ENCODE measurements at regions not wholly inside any gene's neighbourhood (a gene's known extent, or its start where the extent isn't known, plus 50 kb on each side); places are given as distances from the start of the nearest gene placed in this dataset.
A peak's percentile ranks its signal among the peaks of the same experiment; 100 is the strongest.
"Not testable (repeated sequence)": the region's sequence is repeated elsewhere in the genome, so short reads cannot be mapped to it uniquely, and the experiment has no call there.

- not testable (repeated sequence) for H4K20me1 ChIP-seq, H3K4me1 ChIP-seq, H3K27me3 ChIP-seq, H3K27ac ChIP-seq, H3K9ac ChIP-seq, H3K4me2 ChIP-seq, H3K4me3 ChIP-seq, H3K9me3 ChIP-seq, H3K36me3 ChIP-seq
Observed at GRCh38 chr7:32722837-32723236, 168.7 kb downstream of the KBTBD2 start.

GRCh38 chr7:32694182-32694581 lies 197.4 kb downstream of the KBTBD2 start:
- no peak overlapping the region for H3K27ac ChIP-seq
- H3K4me1 ChIP-seq: peaks cover 15% of the 10 kb centered on the region
- no peak for TF ChIP-seq Cebpa-rat (IDR thresholded peaks at IDR 0.05)
- H3K9ac ChIP-seq: no peak overlapping the region
- no peaks in the 10 kb centered on the region for H4K20me1 ChIP-seq
- no peaks in the 10 kb centered on the region for H3K36me3 ChIP-seq
- H3K9me3 ChIP-seq: peaks cover 14% of the 10 kb centered on the region
- H3K4me3 ChIP-seq: no peak overlapping the region
- no peaks in the 10 kb centered on the region for H3K27me3 ChIP-seq
- H3K4me2 ChIP-seq: no peak overlapping the region

- H3K9me3 ChIP-seq: peaks cover 12% of the 10 kb centered on the region
- not testable (repeated sequence) for H3K36me3 ChIP-seq, H3K4me3 ChIP-seq, H3K27ac ChIP-seq, H3K27me3 ChIP-seq, H4K20me1 ChIP-seq, H3K9ac ChIP-seq
- peaks cover 15% of the 10 kb centered on the region for H3K4me1 ChIP-seq
- H3K4me2 ChIP-seq: peak overlapping the region; percentile 65
- TF ChIP-seq Cebpa-rat (IDR thresholded peaks at IDR 0.05): peak; percentile 78; the same call in 1 of the 2 replicates
Observed at GRCh38 chr7:32691965-32692815, 196.9 kb downstream of the AVL9 start.

GRCh38 chr7:32688092-32688491 lies 192.8 kb downstream of the AVL9 start:
- H4K20me1 ChIP-seq, H3K4me3 ChIP-seq, H3K27me3 ChIP-seq, H3K9ac ChIP-seq, H3K9me3 ChIP-seq, H3K27ac ChIP-seq, H3K36me3 ChIP-seq, H3K4me2 ChIP-seq: not testable (repeated sequence)
- H3K4me1 ChIP-seq: peaks cover 11% of the 10 kb centered on the region

GRCh38 chr7:32681174-32681518 lies 185.9 kb downstream of the AVL9 start:
- Histone ChIP-seq H3K4me2 (no peak overlapping the region), H3K4me3 (no peak overlapping the region), H3K4me1 (no peaks in the 10 kb centered on the region), H3K9me3 (no peaks in the 10 kb centered on the region), H4K20me1 (no peaks in the 10 kb centered on the region), H3K27ac (no peak overlapping the region), H3K27me3 (no peaks in the 10 kb centered on the region), H3K36me3 (no peaks in the 10 kb centered on the region), H3K9ac (no peak overlapping the region)
- TF ChIP-seq Cebpa-rat (IDR thresholded peaks at IDR 0.05): no peak

- no peak overlapping the region for H3K27ac ChIP-seq
- no peaks in the 10 kb centered on the region for H3K4me1 ChIP-seq
- no peak for TF ChIP-seq Cebpa-rat (IDR thresholded peaks at IDR 0.05)
- H3K9me3 ChIP-seq: no peaks in the 10 kb centered on the region
- H3K4me3 ChIP-seq: no peak overlapping the region
- H3K4me2 ChIP-seq: no peak overlapping the region
- no peak overlapping the region for H3K9ac ChIP-seq
- H3K36me3 ChIP-seq: no peaks in the 10 kb centered on the region
- no peaks in the 10 kb centered on the region for H4K20me1 ChIP-seq
- H3K27me3 ChIP-seq: no peaks in the 10 kb centered on the region
Observed at GRCh38 chr7:32680259-32681173, 185.2 kb downstream of the AVL9 start.

GRCh38 chr7:32679192-32679591 lies 183.9 kb downstream of the AVL9 start:
- H3K9ac ChIP-seq: no peak overlapping the region
- H4K20me1 ChIP-seq: no peaks in the 10 kb centered on the region
- no peak overlapping the region for H3K27ac ChIP-seq
- H3K9me3 ChIP-seq: no peaks in the 10 kb centered on the region
- H3K4me2 ChIP-seq: no peak overlapping the region
- H3K27me3 ChIP-seq: no peaks in the 10 kb centered on the region
- no peaks in the 10 kb centered on the region for H3K36me3 ChIP-seq
- no peak for TF ChIP-seq Cebpa-rat (IDR thresholded peaks at IDR 0.05)
- no peak overlapping the region for H3K4me3 ChIP-seq
- H3K4me1 ChIP-seq: no peaks in the 10 kb centered on the region

GRCh38 chr7:32677593-32677992 lies 182.3 kb downstream of the AVL9 start:
- H3K4me2 ChIP-seq: no peak overlapping the region
- no peaks in the 10 kb centered on the region for H3K4me1 ChIP-seq
- H3K4me3 ChIP-seq: no peak overlapping the region
- TF ChIP-seq Cebpa-rat (IDR thresholded peaks at IDR 0.05): no peak
- H3K36me3 ChIP-seq: no peaks in the 10 kb centered on the region
- H4K20me1 ChIP-seq: no peaks in the 10 kb centered on the region
- H3K27me3 ChIP-seq: no peaks in the 10 kb centered on the region
- no peak overlapping the region for H3K27ac ChIP-seq
- H3K9me3 ChIP-seq: no peaks in the 10 kb centered on the region
- H3K9ac ChIP-seq: no peak overlapping the region

GRCh38 chr7:32676249-32676941 lies 181.1 kb downstream of the AVL9 start:
- TF ChIP-seq Cebpa-rat (IDR thresholded peaks at IDR 0.05): no peak

More at GRCh38 chr7:32676249-32676941, 181.1 kb downstream of the AVL9 start:
- no peak overlapping the region for H3K9ac ChIP-seq
- no peaks in the 10 kb centered on the region for H4K20me1 ChIP-seq
- H3K36me3 ChIP-seq: no peaks in the 10 kb centered on the region
- no peak overlapping the region for H3K4me2 ChIP-seq
- no peaks in the 10 kb centered on the region for H3K4me1 ChIP-seq
- H3K4me3 ChIP-seq: no peak overlapping the region
- no peak overlapping the region for H3K27ac ChIP-seq
- no peaks in the 10 kb centered on the region for H3K27me3 ChIP-seq
- no peaks in the 10 kb centered on the region for H3K9me3 ChIP-seq
